ENCODE measurements at regions not wholly inside any gene's neighbourhood (a gene's known extent, or its start where the extent isn't known, plus 50 kb on each side); places are given as distances from the start of the nearest gene placed in this dataset.

- DNase-seq (ENCODE audit: low spot score) = no peak
Observed at GRCh38 chr9:107431461-107431860, 58.1 kb downstream of the KLF4 start.

GRCh38 chr9:107430071-107430470 is 59.5 kb downstream of the KLF4 start:
- no peak for DNase-seq (ENCODE audit: low spot score)

- DNase-seq (ENCODE audit: low spot score) = no peak
Observed at GRCh38 chr9:107426126-107426525, 63.4 kb downstream of the KLF4 start.

GRCh38 chr9:107425101-107426025 is 64.2 kb downstream of the KLF4 start:
- DNase-seq (ENCODE audit: low spot score) = peak; percentile 63

- DNase-seq (ENCODE audit: low spot score) = no peak
Observed at GRCh38 chr9:107423540-107423939, 66.0 kb downstream of the KLF4 start.

- DNase-seq (ENCODE audit: low spot score) = peak; percentile 81
Observed at GRCh38 chr9:107422189-107423185, 67.1 kb downstream of the KLF4 start.

- no peak for DNase-seq (ENCODE audit: low spot score)
Observed at GRCh38 chr9:107410420-107410819, 79.1 kb downstream of the KLF4 start.

- no peak for DNase-seq (ENCODE audit: low spot score)
Observed at GRCh38 chr9:107409581-107410389, 79.8 kb downstream of the KLF4 start.

GRCh38 chr9:107407675-107408074 is 81.9 kb downstream of the KLF4 start:
- no peak for DNase-seq (ENCODE audit: low spot score)

- no peak for DNase-seq (ENCODE audit: low spot score)
Observed at GRCh38 chr9:107405511-107405910, 84.1 kb downstream of the KLF4 start.

- DNase-seq (ENCODE audit: low spot score) = no peak
Observed at GRCh38 chr9:107404736-107405135, 84.8 kb downstream of the KLF4 start.

GRCh38 chr9:107404161-107404560 is 85.4 kb downstream of the KLF4 start:
- DNase-seq (ENCODE audit: low spot score) = no peak

- no peak for DNase-seq (ENCODE audit: low spot score)
Observed at GRCh38 chr9:107397076-107398044, 92.2 kb downstream of the KLF4 start.

- DNase-seq (ENCODE audit: low spot score) = no peak
Observed at GRCh38 chr9:107394264-107394663, 95.3 kb downstream of the KLF4 start.

GRCh38 chr9:107390778-107391177 is 98.8 kb downstream of the KLF4 start:
- no peak for DNase-seq (ENCODE audit: low spot score)

GRCh38 chr9:107390279-107390678 is 99.3 kb downstream of the KLF4 start:
- no peak for DNase-seq (ENCODE audit: low spot score)

GRCh38 chr9:107389617-107390071 is 99.9 kb downstream of the KLF4 start:
- no peak for DNase-seq (ENCODE audit: low spot score)

- no peak for DNase-seq (ENCODE audit: low spot score)
Observed at GRCh38 chr9:107388890-107389289, 100.7 kb downstream of the KLF4 start.

- no peak for DNase-seq (ENCODE audit: low spot score)
Observed at GRCh38 chr9:107387409-107387808, 102.2 kb downstream of the KLF4 start.

- no peak for DNase-seq (ENCODE audit: low spot score)
Observed at GRCh38 chr9:107386396-107386795, 103.2 kb downstream of the KLF4 start.
